CD4-positive, alpha-beta T cell treated with Interferon gamma for 1 hour (primary cell): ENCODE measurements at regions not wholly inside any gene's neighbourhood (a gene's known extent, or its start where the extent isn't known, plus 50 kb on each side); places are given as distances from the start of the nearest gene placed in this dataset.
"Not testable (repeated sequence)": the region's sequence is repeated elsewhere in the genome, so short reads cannot be mapped to it uniquely, and the experiment has no call there.

ENCODE experiments used
- DNase-seq: peaks from one replicate; pipeline ENCODE4 v3.0.0-alpha.2; 2020

DNA sequence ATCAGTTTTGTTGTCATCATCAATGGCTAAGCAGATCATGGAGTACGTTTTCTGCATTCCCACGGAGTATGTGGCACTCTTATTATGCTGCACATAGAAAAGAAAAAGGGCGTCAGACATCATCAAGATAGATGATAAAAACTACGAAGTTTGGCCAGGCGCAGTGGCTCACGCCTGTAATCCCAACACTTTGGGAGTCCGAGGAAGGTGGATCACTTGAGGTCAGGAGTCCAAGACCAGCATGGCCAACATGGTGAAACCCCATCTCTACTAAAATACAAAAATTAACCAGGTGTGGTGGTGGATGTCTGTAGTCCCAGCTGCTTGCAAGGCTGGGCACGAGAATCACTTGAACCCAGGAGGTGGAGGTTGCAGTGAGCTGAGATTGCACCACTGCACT is 312.8 kb downstream of the GOLGA6L6 start:
- not testable (repeated sequence) for DNase-seq

DNA sequence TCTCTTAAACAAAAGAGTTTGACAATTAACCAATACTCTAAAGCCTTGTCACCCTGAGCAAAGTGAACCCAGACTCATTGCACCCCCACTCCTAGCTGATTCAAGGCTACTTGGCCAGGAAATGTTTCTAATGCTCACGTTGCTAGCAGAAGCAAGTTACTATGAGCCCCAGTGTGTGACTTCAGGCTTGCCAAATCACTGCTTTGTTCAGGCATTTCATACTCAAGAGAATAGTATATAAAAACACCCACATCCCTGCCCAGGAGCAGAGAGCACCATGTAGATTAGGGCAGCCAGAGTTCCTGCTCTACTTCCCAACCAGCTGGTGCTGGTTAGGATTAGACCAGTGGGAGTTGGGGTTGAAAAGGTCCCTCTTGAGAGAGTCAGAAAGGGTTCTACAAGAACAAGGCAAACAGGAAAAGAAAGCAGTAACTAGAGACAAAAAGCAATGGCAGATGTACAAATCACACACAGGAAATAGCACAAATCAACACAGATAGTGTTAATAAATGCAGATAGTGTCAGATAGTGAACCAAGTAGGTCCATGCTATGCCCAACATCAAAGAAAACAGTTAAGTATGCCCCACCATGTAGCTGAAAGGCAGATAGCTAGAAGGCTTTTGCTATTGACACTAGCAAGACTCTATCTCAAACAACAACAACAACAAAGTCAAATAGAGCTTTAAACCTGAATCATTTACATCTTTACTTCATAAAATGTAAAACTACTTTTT is 314.3 kb downstream of the GOLGA6L6 start:
- DNase-seq = not testable (repeated sequence)

DNA sequence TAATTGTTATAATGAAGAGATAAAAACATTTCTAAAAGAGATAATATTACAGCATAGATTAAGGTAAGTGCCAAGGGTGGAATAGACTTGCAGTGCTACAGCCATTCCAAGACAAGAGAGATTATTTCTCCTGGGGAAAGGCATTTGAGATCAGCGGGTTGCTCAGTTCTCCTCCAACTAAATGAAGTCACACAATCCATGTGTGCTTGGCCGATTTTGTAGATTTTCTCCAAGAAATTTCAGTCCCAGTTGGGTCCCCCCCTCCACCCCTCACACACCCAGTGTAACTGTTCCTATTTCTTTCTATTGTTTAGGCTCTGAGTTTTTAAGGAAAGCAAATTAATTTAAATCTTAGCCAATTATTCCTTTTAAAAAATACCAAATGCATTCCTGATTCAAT is 315.1 kb downstream of the GOLGA6L6 start:
- not testable (repeated sequence) for DNase-seq

DNA sequence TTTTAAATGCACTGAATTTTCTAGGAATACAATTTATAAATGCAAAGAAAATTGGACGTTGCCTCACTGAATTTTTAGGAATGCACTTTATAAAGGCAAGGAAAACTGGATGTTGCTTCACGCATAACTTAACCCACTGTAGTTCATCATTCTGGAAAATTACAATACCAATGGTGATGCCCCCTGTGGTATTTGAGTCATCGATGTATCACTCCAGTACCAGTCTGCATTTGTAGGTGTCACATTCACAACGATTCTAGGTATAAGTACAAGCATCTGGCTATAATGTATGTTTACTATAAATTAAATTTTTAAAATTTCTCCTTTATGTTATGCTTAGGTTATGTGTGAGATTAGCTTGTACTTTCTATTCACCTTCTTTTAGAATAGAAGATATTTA is 320.5 kb downstream of the GOLGA6L6 start:
- not testable (repeated sequence) for DNase-seq

GRCh38 chr15:20219171-20219570 is 322.4 kb downstream of the GOLGA6L6 start:
- not testable (repeated sequence) for DNase-seq

- not testable (repeated sequence) for DNase-seq
Measured at GRCh38 chr15:20215700-20216099, 325.9 kb downstream of the GOLGA6L6 start.

GRCh38 chr15:20214101-20214500 is 327.5 kb downstream of the GOLGA6L6 start:
- DNase-seq = not testable (repeated sequence)

DNA sequence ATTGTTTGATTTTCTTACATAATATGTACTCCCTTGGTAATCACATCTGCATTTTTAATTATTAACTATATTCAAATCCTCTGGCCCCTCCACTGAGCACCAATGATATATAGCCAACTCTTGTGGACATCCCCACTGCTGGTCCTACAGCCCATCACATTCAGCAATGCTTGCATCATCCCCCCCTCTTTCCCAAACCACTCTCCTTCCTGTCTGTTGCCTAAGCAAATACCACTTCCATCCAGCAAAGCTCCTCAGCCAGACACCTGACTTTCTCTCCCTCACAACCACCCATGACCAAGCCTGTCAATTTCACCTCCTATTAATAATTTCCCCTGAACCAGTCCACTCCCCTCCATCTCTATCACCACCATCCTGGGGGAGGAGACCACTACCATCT is 330.1 kb downstream of the GOLGA6L6 start:
- DNase-seq = not testable (repeated sequence)

DNA sequence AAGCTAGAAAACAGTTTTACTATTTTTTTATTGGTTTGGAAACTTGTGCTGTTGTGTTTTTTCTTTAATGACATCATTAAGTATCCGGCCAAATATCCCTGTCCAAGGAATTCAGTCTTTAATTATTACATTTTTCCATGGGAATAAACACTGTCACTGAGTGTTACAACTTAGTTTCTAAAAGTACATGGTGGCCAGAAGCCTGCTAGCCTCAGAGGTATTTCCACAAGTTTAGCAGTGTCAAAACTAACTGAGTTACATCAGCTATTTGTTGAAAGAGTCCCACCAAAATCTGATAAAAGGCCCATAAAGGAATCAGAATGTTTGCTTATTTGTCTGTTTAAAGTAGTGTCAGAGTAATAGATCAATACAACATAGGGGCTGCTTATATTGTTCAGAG is 331.6 kb downstream of the GOLGA6L6 start:
- not testable (repeated sequence) for DNase-seq

DNA sequence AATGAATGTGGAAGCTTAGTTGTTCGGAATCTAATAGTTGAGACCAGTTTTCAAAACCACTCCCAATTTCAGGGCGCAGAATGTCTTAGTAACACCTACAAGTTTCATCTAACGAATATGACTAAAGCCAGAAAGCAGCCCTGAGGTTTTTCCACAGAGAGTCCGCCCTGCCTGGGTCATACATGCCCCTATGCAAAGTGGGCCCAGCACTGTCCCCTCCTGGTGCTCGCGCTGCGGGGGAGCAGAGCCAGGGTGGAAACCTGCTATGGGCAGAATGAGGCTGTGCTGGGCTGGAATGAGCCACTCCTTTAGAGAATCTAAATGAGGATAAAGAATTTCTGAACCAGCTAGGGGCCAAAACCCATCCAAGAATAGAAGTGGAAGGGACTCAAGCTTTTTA is 334.0 kb downstream of the GOLGA6L6 start:
- not testable (repeated sequence) for DNase-seq

GRCh38 chr15:20207198-20207597 is 334.4 kb downstream of the GOLGA6L6 start:
- not testable (repeated sequence) for DNase-seq

DNA sequence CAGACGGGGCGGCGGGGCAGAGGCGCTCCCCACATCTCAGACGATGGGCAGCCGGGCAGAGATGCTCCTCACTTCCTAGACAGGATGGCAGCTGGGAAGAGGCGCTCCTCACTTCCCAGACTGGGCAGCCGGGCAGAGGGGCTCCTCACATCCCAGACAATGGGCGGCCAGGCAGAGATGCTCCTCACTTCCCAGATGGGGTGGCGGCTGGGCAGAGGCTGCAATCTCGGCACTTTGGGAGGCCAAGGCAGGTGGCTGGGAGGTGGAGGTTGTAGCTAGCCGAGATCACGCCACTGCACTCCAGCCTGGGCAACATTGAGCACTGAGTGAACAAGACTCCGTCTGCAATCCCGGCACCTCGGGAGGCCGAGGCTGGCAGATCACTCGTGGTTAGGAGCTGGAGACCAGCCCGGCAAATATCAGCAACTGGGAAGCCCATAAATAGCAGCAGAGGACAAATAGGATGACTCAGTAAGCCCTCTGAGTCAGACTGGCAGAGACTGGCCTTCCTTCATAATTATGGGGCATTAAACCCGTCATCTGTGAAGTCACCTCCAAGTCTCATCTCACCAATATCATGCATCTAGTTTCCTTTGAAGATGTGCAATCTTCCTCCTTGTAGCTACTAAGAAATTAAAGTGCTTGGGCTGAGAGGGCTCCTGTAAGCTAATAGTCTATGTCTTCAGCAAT is 337.3 kb downstream of the GOLGA6L6 start:
- DNase-seq = not testable (repeated sequence)

- DNase-seq = not testable (repeated sequence)
Measured at GRCh38 chr15:20203649-20204150, 337.9 kb downstream of the GOLGA6L6 start.

DNA sequence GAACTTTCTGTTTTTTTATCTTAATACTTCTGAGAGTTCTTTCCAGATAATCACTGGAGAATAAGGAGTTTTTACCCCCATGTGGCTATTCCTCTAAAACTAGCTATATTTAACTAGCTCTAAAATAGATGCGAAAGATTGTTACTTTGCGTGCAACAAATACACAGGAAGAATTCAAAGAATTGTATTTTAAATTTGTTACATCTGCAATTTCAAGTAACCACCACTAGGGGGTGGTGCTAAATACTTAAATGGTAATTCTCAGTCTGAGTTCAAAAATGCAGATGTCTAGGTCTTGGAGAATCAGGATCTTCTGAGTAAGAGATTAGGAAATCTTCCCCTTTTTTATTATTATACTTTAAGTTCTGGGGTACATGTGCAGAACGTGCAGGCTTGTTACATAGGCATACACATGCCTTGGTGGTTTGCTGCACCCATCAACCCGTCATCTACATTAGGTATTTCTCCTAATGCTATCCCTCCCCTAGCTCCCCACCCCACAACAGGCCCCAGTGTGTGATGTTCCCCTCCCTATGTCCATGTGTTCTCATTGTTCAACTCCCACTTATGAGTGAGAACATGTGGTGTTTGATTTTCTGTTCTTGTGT is 346.9 kb downstream of the GOLGA6L6 start:
- not testable (repeated sequence) for DNase-seq

GRCh38 chr15:20192982-20193929 is 348.3 kb downstream of the GOLGA6L6 start:
- DNase-seq = peak; percentile 51

DNA sequence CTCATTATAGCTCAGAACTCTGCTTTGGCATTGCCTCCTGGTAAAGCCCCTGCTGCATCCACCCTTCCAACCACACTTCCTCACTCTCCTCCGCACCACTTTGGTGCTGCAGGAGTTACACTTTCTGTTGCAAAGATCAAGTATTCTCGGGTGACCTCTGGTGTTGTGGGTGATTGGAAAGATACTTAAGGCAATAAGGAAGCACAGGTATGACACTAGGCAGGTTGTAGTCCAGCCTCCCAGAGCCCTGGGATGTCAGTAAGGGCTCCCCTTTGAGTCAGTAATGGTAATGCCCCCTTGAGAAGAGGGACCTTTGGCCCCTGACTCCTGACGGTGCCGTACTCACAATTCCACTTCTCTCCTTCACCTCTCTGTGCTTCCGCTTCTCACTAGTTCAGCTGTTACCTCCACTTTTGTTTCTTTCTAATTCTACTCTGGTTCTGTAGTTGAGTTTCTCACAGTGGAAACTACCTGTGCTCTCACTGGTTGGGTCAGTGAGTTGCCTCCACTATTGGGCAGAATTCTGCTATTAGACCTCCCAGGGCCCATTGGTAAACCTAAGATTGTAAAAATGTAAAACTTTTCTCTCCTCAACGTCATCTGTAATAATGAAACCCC is 350.0 kb downstream of the GOLGA6L6 start:
- DNase-seq = not testable (repeated sequence)

DNA sequence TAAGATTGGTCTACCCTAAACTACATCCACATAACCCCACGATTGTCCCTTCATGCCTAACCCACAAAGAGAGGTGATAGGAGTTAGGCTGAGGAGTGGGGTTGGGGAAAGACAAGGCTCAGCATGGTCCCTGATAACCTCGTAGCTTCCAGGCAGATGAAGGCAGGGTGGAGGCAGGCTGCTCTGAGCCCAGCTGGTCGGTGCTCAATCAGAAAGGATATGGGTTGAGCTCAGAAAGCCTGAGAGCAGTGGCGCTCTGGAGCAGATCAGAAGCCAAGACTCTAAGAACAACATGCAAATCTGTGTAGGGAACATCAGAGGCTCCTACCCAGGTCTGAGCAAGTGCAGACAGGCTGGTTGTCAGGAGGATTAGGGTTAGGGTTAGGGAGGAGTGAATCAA is 353.0 kb downstream of the GOLGA6L6 start:
- not testable (repeated sequence) for DNase-seq

GRCh38 chr15:20187370-20188355 is 353.9 kb downstream of the GOLGA6L6 start:
- DNase-seq = not testable (repeated sequence)

GRCh38 chr15:20184879-20185278 is 356.7 kb downstream of the GOLGA6L6 start:
- DNase-seq = not testable (repeated sequence)

DNA sequence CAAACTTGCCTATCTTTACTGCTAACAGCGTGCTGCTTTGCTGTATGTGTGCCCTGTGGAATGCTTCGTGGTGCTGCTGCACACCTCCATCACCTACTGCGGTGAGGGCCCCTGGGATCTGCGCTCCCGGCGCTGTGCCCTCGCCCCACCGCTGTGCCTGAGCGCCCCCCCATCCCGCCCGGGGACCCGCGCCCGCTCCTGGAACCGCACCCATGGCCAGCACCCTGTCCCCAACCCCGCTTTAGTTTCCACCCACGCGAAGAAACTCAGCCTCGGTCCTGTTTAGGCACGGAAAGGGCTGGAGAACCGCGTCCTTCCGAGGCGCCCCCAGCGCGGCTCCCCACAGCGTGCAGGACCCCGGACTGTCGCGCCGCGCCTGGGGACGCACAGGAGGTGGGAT is 373.4 kb downstream of the GOLGA6L6 start:
- not testable (repeated sequence) for DNase-seq

- DNase-seq = not testable (repeated sequence)
Measured at GRCh38 chr15:20153528-20153927, 388.1 kb downstream of the GOLGA6L6 start.
